DND-41 (cell line): ENCODE measurements at regions not wholly inside any gene's neighbourhood (a gene's known extent, or its start where the extent isn't known, plus 50 kb on each side); places are given as distances from the start of the nearest gene placed in this dataset.

Experiments used
- ATAC-seq: fragments of 200-7000 bp; cut with Tn5 transposase; 3 replicates; pipeline ENCODE4 v1.9.1; 2021; ENCODE audit warnings: low read depth; ENCODE audit not compliant: insufficient read depth
- DNase-seq: peaks from one replicate; pipeline ENCODE4 v3.0.0-alpha.2; 2020
- H2AFZ ChIP-seq: 2 replicates; pipeline ENCODE4 v1.6.0; 2012; ENCODE audit warnings: low read depth, low read length
- H3K27ac ChIP-seq: 2 replicates; pipeline ENCODE4 v1.5.1; 2012; ENCODE audit warnings: low read length, inconsistent platforms
- H3K27me3 ChIP-seq: fragments of 200-600 bp; sonication (generic); 2 replicates; pipeline ENCODE4 v1.6.0; 2012; ENCODE audit warnings: low read length, mild to moderate bottlenecking, inconsistent platforms; ENCODE audit not compliant: insufficient read depth, poor library complexity
- H3K36me3 ChIP-seq: 2 replicates; pipeline ENCODE4 v1.5.1; 2012; ENCODE audit warnings: low read length, inconsistent platforms; ENCODE audit not compliant: insufficient read depth
- H3K4me1 ChIP-seq: 2 replicates; pipeline ENCODE4 v1.5.1; 2012; ENCODE audit warnings: mild to moderate bottlenecking, low read length; ENCODE audit not compliant: insufficient read depth
- H3K4me2 ChIP-seq: 2 replicates; pipeline ENCODE4 v1.6.0; 2012; ENCODE audit warnings: mild to moderate bottlenecking, moderate library complexity, low read length, inconsistent platforms; ENCODE audit not compliant: insufficient read depth
- H3K4me3 ChIP-seq, 2 experiments: fragments of 200-600 bp in 1 of 2; shearing (Covaris generic) in 1 of 2; 2 replicates each; pipeline ENCODE4 v1.5.1; 2012 to 2016; ENCODE audit warnings: inconsistent platforms in 2 of 2, low read length in 2 of 2, mild to moderate bottlenecking in 2 of 2, low read depth in 1 of 2, moderate library complexity in 1 of 2
- H3K79me2 ChIP-seq: 2 replicates; pipeline ENCODE4 v1.6.0; 2012; ENCODE audit warnings: low read length, inconsistent platforms; ENCODE audit not compliant: insufficient read depth
- H3K9ac ChIP-seq: 2 replicates; pipeline ENCODE4 v1.6.0; 2012; ENCODE audit warnings: low read depth, mild to moderate bottlenecking, inconsistent platforms, low read length, moderate library complexity
- H3K9me3 ChIP-seq: 2 replicates; pipeline ENCODE4 v1.5.1; 2012; ENCODE audit warnings: low read length, moderate library complexity, mild to moderate bottlenecking, inconsistent platforms; ENCODE audit not compliant: insufficient read depth, severe bottlenecking
- H4K20me1 ChIP-seq: 2 replicates; pipeline ENCODE4 v1.6.0; 2012; ENCODE audit warnings: low read length; ENCODE audit not compliant: insufficient read depth
- CTCF ChIP-seq: IDR thresholded peaks from 2 replicates; pipeline ENCODE4 v1.5.1; 2012; ENCODE audit warnings: borderline replicate concordance, low read length, moderate library complexity, mild to moderate bottlenecking; ENCODE audit not compliant: poor library complexity, severe bottlenecking; ENCODE audit errors: extremely low read depth
- EZH2 ChIP-seq: IDR thresholded peaks from 3 replicates; pipeline ENCODE4 v1.6.1; 2012; ENCODE audit warnings: borderline replicate concordance, low read depth, mild to moderate bottlenecking, moderate library complexity, low read length, inconsistent platforms; ENCODE audit not compliant: severe bottlenecking

GRCh38 chr15:38029736-38030135 lies 95.3 kb downstream of the TMCO5A start:
- no peaks in the 10 kb centered on the region for H3K79me2 ChIP-seq
- no peaks in the 10 kb centered on the region for H4K20me1 ChIP-seq
- H3K4me3 ChIP-seq: no peak overlapping the region
- ATAC-seq (no peak), DNase-seq (no peak)
- H3K9ac ChIP-seq: no peak overlapping the region
- H3K36me3 ChIP-seq: no peaks in the 10 kb centered on the region
- H3K27me3 ChIP-seq: no peaks in the 10 kb centered on the region
- no peak overlapping the region for H2AFZ ChIP-seq
- TF ChIP-seq EZH2 (no peak), CTCF (no peak)
- no peak overlapping the region for H3K27ac ChIP-seq
- H3K9me3 ChIP-seq: no peaks in the 10 kb centered on the region
- no peaks in the 10 kb centered on the region for H3K4me1 ChIP-seq
- H3K4me2 ChIP-seq: no peak overlapping the region

GRCh38 chr15:38030609-38031008 lies 96.2 kb downstream of the TMCO5A start:
- Histone ChIP-seq H3K27me3 (no peaks in the 10 kb centered on the region), H3K4me1 (no peaks in the 10 kb centered on the region), H3K27ac (no peak overlapping the region), H3K79me2 (no peaks in the 10 kb centered on the region), H2AFZ (no peak overlapping the region), H4K20me1 (no peaks in the 10 kb centered on the region), H3K9ac (no peak overlapping the region), H3K36me3 (no peaks in the 10 kb centered on the region), H3K4me3 (no peak overlapping the region), H3K4me2 (no peak overlapping the region), H3K9me3 (no peaks in the 10 kb centered on the region)
- DNase-seq (no peak), ATAC-seq (no peak)
- TF ChIP-seq EZH2: no peak
- no peak for TF ChIP-seq CTCF

GRCh38 chr15:38035701-38036100 lies 101.3 kb downstream of the TMCO5A start:
- no peak for TF ChIP-seq CTCF
- TF ChIP-seq EZH2: no peak
- no peak for ATAC-seq
- Histone ChIP-seq H3K27ac (no peak overlapping the region), H3K36me3 (no peaks in the 10 kb centered on the region), H3K79me2 (no peaks in the 10 kb centered on the region), H3K27me3 (no peaks in the 10 kb centered on the region), H3K4me3 (no peak overlapping the region), H4K20me1 (no peaks in the 10 kb centered on the region), H3K9ac (no peak overlapping the region), H3K9me3 (no peaks in the 10 kb centered on the region), H2AFZ (no peak overlapping the region), H3K4me1 (no peaks in the 10 kb centered on the region), H3K4me2 (no peak overlapping the region)
- no peak for DNase-seq

- no peaks in the 10 kb centered on the region for H3K9me3 ChIP-seq
- no peak overlapping the region for H3K9ac ChIP-seq
- H3K4me3 ChIP-seq: no peak overlapping the region
- DNase-seq (no peak), ATAC-seq (no peak)
- no peaks in the 10 kb centered on the region for H4K20me1 ChIP-seq
- H3K36me3 ChIP-seq: no peaks in the 10 kb centered on the region
- no peaks in the 10 kb centered on the region for H3K4me1 ChIP-seq
- H3K4me2 ChIP-seq: no peak overlapping the region
- no peaks in the 10 kb centered on the region for H3K79me2 ChIP-seq
- H3K27ac ChIP-seq: no peak overlapping the region
- H3K27me3 ChIP-seq: no peaks in the 10 kb centered on the region
- H2AFZ ChIP-seq: no peak overlapping the region
- no peak for TF ChIP-seq CTCF
- TF ChIP-seq EZH2: no peak
These were observed 102.4 kb downstream of the TMCO5A start for GRCh38 chr15:38036790-38037338.
